GM19351 (cell line): ENCODE measurements at regions not wholly inside any gene's neighbourhood (a gene's known extent, or its start where the extent isn't known, plus 50 kb on each side); places are given as distances from the start of the nearest gene placed in this dataset.
"Not testable (repeated sequence)": the region's sequence is repeated elsewhere in the genome, so short reads cannot be mapped to it uniquely, and the experiment has no call there.

Source experiments
- ATAC-seq: cut with Tn5 transposase; IDR thresholded peaks from one replicate; pipeline ENCODE4 v1.9.1; 2021; ENCODE audit warnings: mild to moderate bottlenecking, moderate library complexity; ENCODE audit not compliant: unreplicated experiment

- no peak for ATAC-seq
Measured at GRCh38 chr3:182486463-182486862, 306.8 kb upstream of the ATP11B start.

GRCh38 chr3:182487143-182487542, 306.2 kb upstream of the ATP11B start:
- ATAC-seq: no peak

- no peak for ATAC-seq
Measured at GRCh38 chr3:182487611-182488010, 305.7 kb upstream of the ATP11B start.

GRCh38 chr3:182490596-182491491, 302.5 kb upstream of the ATP11B start:
- ATAC-seq: peak; percentile 74

- no peak for ATAC-seq
Measured at GRCh38 chr3:182491577-182491976, 301.7 kb upstream of the ATP11B start.

GRCh38 chr3:182492536-182492935, 300.8 kb upstream of the ATP11B start:
- ATAC-seq: no peak

GRCh38 chr3:182500289-182500688, 293.0 kb upstream of the ATP11B start:
- ATAC-seq: no peak

- ATAC-seq: no peak
Measured at GRCh38 chr3:182501856-182502255, 291.4 kb upstream of the ATP11B start.

GRCh38 chr3:182503401-182503800, 289.9 kb upstream of the ATP11B start:
- no peak for ATAC-seq

- no peak for ATAC-seq
Measured at GRCh38 chr3:182508919-182509711, 284.2 kb upstream of the ATP11B start.

GRCh38 chr3:182509844-182510460, 283.4 kb upstream of the ATP11B start:
- peak; percentile 51 for ATAC-seq

- ATAC-seq: no peak
Measured at GRCh38 chr3:182514236-182514964, 278.9 kb upstream of the ATP11B start.

GRCh38 chr3:182516597-182517336, 276.5 kb upstream of the ATP11B start:
- ATAC-seq: peak; percentile 45

- ATAC-seq: no peak
Measured at GRCh38 chr3:182519569-182519968, 273.7 kb upstream of the ATP11B start.

- ATAC-seq: peak; percentile 71
Measured at GRCh38 chr3:182521339-182521738, 272.0 kb upstream of the ATP11B start.

- not testable (repeated sequence) for ATAC-seq
Measured at GRCh38 chr3:182523424-182523823, 269.9 kb upstream of the ATP11B start.

GRCh38 chr3:182523836-182524235, 269.5 kb upstream of the ATP11B start:
- no peak for ATAC-seq

- ATAC-seq: no peak
Measured at GRCh38 chr3:182524711-182525401, 268.4 kb upstream of the ATP11B start.

GRCh38 chr3:182525766-182526374, 267.4 kb upstream of the ATP11B start:
- no peak for ATAC-seq
